Nucleus accumbens (tissue), 56 donors: ENCODE measurements at regions not wholly inside any gene's neighbourhood (a gene's known extent, or its start where the extent isn't known, plus 50 kb on each side); places are given as distances from the start of the nearest gene placed in this dataset.

ENCODE experiments used
- DNase-seq, 56 donors: peaks; one replicate each; lab custom pipeline; 2025; lab: John Stamatoyannopoulos, UW

GRCh38 chr20:50283922-50284810, 93.5 kb downstream of the CEBPB start:
- no peak for DNase-seq

- no peak for DNase-seq
Observed at GRCh38 chr20:50284811-50285375, 94.3 kb downstream of the CEBPB start.

- no peak for DNase-seq
Observed at GRCh38 chr20:50285376-50286173, 94.9 kb downstream of the CEBPB start.

GRCh38 chr20:50286174-50286511, 95.5 kb downstream of the CEBPB start:
- DNase-seq: no peak

- peak in 1 of 56 donors; percentile 5 for DNase-seq
Observed at GRCh38 chr20:50286609-50287008, 96.0 kb downstream of the CEBPB start.

- no peak for DNase-seq
Observed at GRCh38 chr20:50287512-50287911, 96.9 kb downstream of the CEBPB start.

GRCh38 chr20:50288128-50288623, 97.5 kb downstream of the CEBPB start:
- no peak for DNase-seq

- no peak for DNase-seq
Observed at GRCh38 chr20:50289581-50289980, 99.0 kb downstream of the CEBPB start.

- DNase-seq: no peak
Observed at GRCh38 chr20:50290112-50290511, 99.5 kb downstream of the CEBPB start.

GRCh38 chr20:50290808-50291207, 100.2 kb downstream of the CEBPB start:
- DNase-seq: no peak

- DNase-seq: no peak
Observed at GRCh38 chr20:50291254-50292078, 100.8 kb downstream of the CEBPB start.

GRCh38 chr20:50292079-50292590, 101.5 kb downstream of the CEBPB start:
- no peak for DNase-seq

- DNase-seq: peak in 49 of 56 donors; percentile 10 to 84 (median 56)
Observed at GRCh38 chr20:50292591-50293283, 102.1 kb downstream of the CEBPB start.

- DNase-seq: no peak
Observed at GRCh38 chr20:50293284-50294139, 102.9 kb downstream of the CEBPB start.

GRCh38 chr20:50294164-50295088, 103.8 kb downstream of the CEBPB start:
- no peak for DNase-seq

GRCh38 chr20:50295345-50295744, 104.7 kb downstream of the CEBPB start:
- DNase-seq: no peak

GRCh38 chr20:50295762-50296449, 105.3 kb downstream of the CEBPB start:
- DNase-seq: peak in 12 of 56 donors; percentile 8 to 54 (median 26)
